Hematopoietic multipotent progenitor cell (in vitro differentiated cells): ENCODE measurements at regions not wholly inside any gene's neighbourhood (a gene's known extent, or its start where the extent isn't known, plus 50 kb on each side); places are given as distances from the start of the nearest gene placed in this dataset.

Experiments used
- DNase-seq, 3 donors: peaks; one replicate each; pipeline ENCODE4 v3.0.0-alpha.2; 2011 to 2015; ENCODE audit warnings: low read depth in 2 of 3, low spot score in 2 of 3

- DNase-seq, result no peak
Measured at GRCh38 chr9:16223074-16223871, 647.2 kb downstream of the BNC2 start.

- DNase-seq, result no peak
Measured at GRCh38 chr9:16230731-16231130, 639.7 kb downstream of the BNC2 start.

- DNase-seq, result no peak
Measured at GRCh38 chr9:16236311-16236710, 634.2 kb downstream of the BNC2 start.

GRCh38 chr9:16236882-16237281, 633.6 kb downstream of the BNC2 start:
- no peak for DNase-seq

GRCh38 chr9:16238623-16239138, 631.8 kb downstream of the BNC2 start:
- no peak for DNase-seq

GRCh38 chr9:16241231-16241630, 629.2 kb downstream of the BNC2 start:
- DNase-seq, result no peak

GRCh38 chr9:16243798-16244197, 626.7 kb downstream of the BNC2 start:
- DNase-seq, result no peak

- no peak for DNase-seq
Measured at GRCh38 chr9:16245756-16246440, 624.6 kb downstream of the BNC2 start.

- no peak for DNase-seq
Measured at GRCh38 chr9:16246785-16247184, 623.7 kb downstream of the BNC2 start.

- DNase-seq, result no peak
Measured at GRCh38 chr9:16247188-16247875, 623.1 kb downstream of the BNC2 start.

- DNase-seq, result no peak
Measured at GRCh38 chr9:16248822-16249221, 621.6 kb downstream of the BNC2 start.

- no peak for DNase-seq
Measured at GRCh38 chr9:16252616-16253015, 617.9 kb downstream of the BNC2 start.

- DNase-seq, result no peak
Measured at GRCh38 chr9:16254674-16255073, 615.8 kb downstream of the BNC2 start.

GRCh38 chr9:16255217-16255616, 615.3 kb downstream of the BNC2 start:
- DNase-seq, result no peak

- peak in 1 of 3 donors; percentile 6 for DNase-seq
Measured at GRCh38 chr9:16257604-16258003, 612.9 kb downstream of the BNC2 start.

GRCh38 chr9:16258191-16258590, 612.3 kb downstream of the BNC2 start:
- DNase-seq, result no peak

GRCh38 chr9:16258708-16259107, 611.8 kb downstream of the BNC2 start:
- peak in 2 of 3 donors; percentile 37 to 75 for DNase-seq

GRCh38 chr9:16262477-16263261, 607.8 kb downstream of the BNC2 start:
- peak in 2 of 3 donors; percentile 30 to 50 for DNase-seq

GRCh38 chr9:16265688-16266087, 604.8 kb downstream of the BNC2 start:
- DNase-seq, result no peak

GRCh38 chr9:16266648-16267276, 603.7 kb downstream of the BNC2 start:
- no peak for DNase-seq
